ENCODE measurements at regions not wholly inside any gene's neighbourhood (a gene's known extent, or its start where the extent isn't known, plus 50 kb on each side); places are given as distances from the start of the nearest gene placed in this dataset.

GRCh38 chrX:144849141-144849540 lies 398.2 kb upstream of the SPANXN1 start:
- Histone ChIP-seq H4K91ac (ENCODE audit: insufficient read length, low read depth, low read length) (no peak overlapping the region), H2BK15ac (ENCODE audit: low read depth, low read length) (no peak overlapping the region), H3K14ac (ENCODE audit: insufficient read depth, low read length) (no peak overlapping the region), H3K79me2 (ENCODE audit: insufficient read depth, low read length) (no peaks in the 10 kb centered on the region), H3K18ac (ENCODE audit: insufficient read length, low read depth, low read length) (no peak overlapping the region), H3K56ac (ENCODE audit: insufficient read length, low read depth, low read length) (no peak overlapping the region), H3K9me3 (ENCODE audit: control insufficient read depth, low read depth, low read length) (peaks cover 29% of the 10 kb centered on the region), H2BK20ac (ENCODE audit: low read depth, low read length, poor library complexity, severe bottlenecking) (no peak overlapping the region), H3T11ph (ENCODE audit: low read length) (no peak overlapping the region), H4K5ac (ENCODE audit: insufficient read length, low read depth, low read length) (no peak overlapping the region), H3K79me1 (ENCODE audit: insufficient read depth, low read depth, low read length, poor library complexity, severe bottlenecking) (no peaks in the 10 kb centered on the region), H3K23ac (ENCODE audit: insufficient read length, low read depth, low read length) (no peak overlapping the region), H2AK5ac (ENCODE audit: insufficient read length, low read length) (no peak overlapping the region), H3K4ac (ENCODE audit: low read depth, low read length) (no peak overlapping the region), H3K9ac (ENCODE audit: extremely low read depth, insufficient read length, low read length) (no peak overlapping the region), H2AFZ (ENCODE audit: low read length) (no peak overlapping the region), H3K27ac (ENCODE audit: insufficient read length, low read depth, low read length) (no peak overlapping the region), H4K20me1 (ENCODE audit: control insufficient read depth, insufficient read depth, insufficient read length) (no peaks in the 10 kb centered on the region), H3K4me2 (ENCODE audit: insufficient read depth, insufficient read length, low read length) (no peak overlapping the region), H4K8ac (replicated peaks; ENCODE audit: insufficient read length, low read depth, low read length) (no peak overlapping the region), H2BK5ac (ENCODE audit: insufficient read length, low read length) (no peak overlapping the region), H3K27me3 (ENCODE audit: insufficient read depth, low read length) (no peaks in the 10 kb centered on the region), H3K4me1 (ENCODE audit: insufficient read depth, low read length) (no peaks in the 10 kb centered on the region), H3K23me2 (ENCODE audit: insufficient read length, low read depth, low read length, poor library complexity, severe bottlenecking) (no peaks in the 10 kb centered on the region), H2BK12ac (ENCODE audit: insufficient read length, low read depth, low read length) (no peak overlapping the region), H2BK120ac (ENCODE audit: low read depth, low read length, poor library complexity, severe bottlenecking) (no peak overlapping the region)
- no peak for TF ChIP-seq CTCF (conservative IDR thresholded peaks at IDR 0.05)
- H3K4me3 Mint-ChIP-seq, result no peak overlapping the region
- H3K36me3 Mint-ChIP-seq (ENCODE audit: insufficient read depth in 1 of 3, low read depth in 3 of 3), result peaks cover 5 to 21% (median 6%) of the 10 kb centered on the region in 3 experiments; a peak in 6 of 7 replicates
- 0 out of 2 replicates have a peak, but pooled peaks cover 2% of the 10 kb centered on the region for H3K27me3 Mint-ChIP-seq (ENCODE audit: low read depth)
- no peak overlapping the region for H3K27ac Mint-ChIP-seq
- no peak for DNase-seq
- peaks cover 68 to 72% of the 10 kb centered on the region in 2 experiments for H3K9me3 Mint-ChIP-seq
- WGBS (ENCODE audit: extremely low coverage, insufficient read length, low lambda C conversion rate), result no CpG with 5 or more reads among the region's 2 CpGs
- no peaks in the 10 kb centered on the region; a peak in 1 of 4 replicates for H3K4me1 Mint-ChIP-seq

Measured in H9 (cell line).